HFF-Myc (cell line): ENCODE measurements at regions not wholly inside any gene's neighbourhood (a gene's known extent, or its start where the extent isn't known, plus 50 kb on each side); places are given as distances from the start of the nearest gene placed in this dataset.

Source experiments
- DNase-seq: peaks from one replicate; pipeline ENCODE4 v3.0.0-alpha.2; 2011; ENCODE audit warnings: low read depth; ENCODE audit errors: extremely low read depth
- H3K4me3 ChIP-seq: replicated peaks from 2 replicates; pipeline ENCODE4 v1.5.1; 2011; ENCODE audit warnings: low read depth, mild to moderate bottlenecking, control low read depth, low read length
- CTCF ChIP-seq: IDR thresholded peaks from 2 replicates; pipeline ENCODE4 v1.5.1; 2012; ENCODE audit warnings: mild to moderate bottlenecking, low read depth, low read length, control low read depth; ENCODE audit errors: missing control alignments

- peak; percentile 40 for DNase-seq
- TF ChIP-seq CTCF: no peak
- no peak overlapping the region for H3K4me3 ChIP-seq
Observed at GRCh38 chr7:22607180-22607579, 107.2 kb upstream of the STEAP1B start.

GRCh38 chr7:22604246-22604645 lies 104.3 kb upstream of the STEAP1B start:
- no peak for DNase-seq
- TF ChIP-seq CTCF: no peak

GRCh38 chr7:22601812-22602565 lies 102.0 kb upstream of the STEAP1B start:
- peak; percentile 40 for DNase-seq
- H3K4me3 ChIP-seq: no peak overlapping the region
- no peak for TF ChIP-seq CTCF

More at GRCh38 chr7:22604246-22604645, 104.3 kb upstream of the STEAP1B start:
- H3K4me3 ChIP-seq: no peak overlapping the region

- no peak overlapping the region for H3K4me3 ChIP-seq
- no peak for DNase-seq
- no peak for TF ChIP-seq CTCF
Observed at GRCh38 chr7:22601408-22601807, 101.4 kb upstream of the STEAP1B start.

- H3K4me3 ChIP-seq: no peak overlapping the region
- no peak for DNase-seq
- TF ChIP-seq CTCF: no peak
Observed at GRCh38 chr7:22601003-22601402, 101.0 kb upstream of the STEAP1B start.

- DNase-seq: no peak
- TF ChIP-seq CTCF: no peak
- H3K4me3 ChIP-seq: no peak overlapping the region
Observed at GRCh38 chr7:22598318-22598920, 98.4 kb upstream of the STEAP1B start.

GRCh38 chr7:22597844-22598243 lies 97.9 kb upstream of the STEAP1B start:
- no peak overlapping the region for H3K4me3 ChIP-seq
- TF ChIP-seq CTCF: no peak
- DNase-seq: peak; percentile 20
